SKM-1 (cell line): ENCODE measurements at regions not wholly inside any gene's neighbourhood (a gene's known extent, or its start where the extent isn't known, plus 50 kb on each side); places are given as distances from the start of the nearest gene placed in this dataset.
A peak's percentile ranks its signal among the peaks of the same experiment; 100 is the strongest.

Experiments
- DNase-seq: peaks from one replicate; lab custom pipeline; 2025; ENCODE audit not compliant: unreplicated experiment; lab: John Stamatoyannopoulos, UW

- DNase-seq, result no peak
Measured at GRCh38 chr6:110033101-110033500, 55.0 kb downstream of the GPR6 start.

GRCh38 chr6:110033749-110034666 is 55.9 kb downstream of the GPR6 start:
- DNase-seq, result no peak

DNA sequence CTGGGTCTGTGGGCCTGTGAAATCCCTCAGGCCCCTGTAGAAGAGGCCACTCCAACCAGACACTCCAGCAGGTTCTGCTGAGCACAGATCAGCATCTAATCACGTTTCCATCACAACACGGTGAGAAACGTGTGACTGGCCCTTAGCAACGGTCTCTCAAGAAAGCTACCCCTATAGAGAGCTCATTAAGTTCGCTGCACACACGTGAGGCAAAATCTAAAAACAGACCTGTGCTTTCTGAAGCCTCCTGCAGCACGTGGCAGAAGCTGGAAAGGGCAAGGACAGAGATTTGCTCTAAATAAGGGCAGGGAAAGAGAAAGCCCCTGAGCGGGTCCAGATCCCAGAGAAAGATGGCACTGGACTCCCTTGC is 56.5 kb downstream of the GPR6 start:
- DNase-seq, result no peak

DNA sequence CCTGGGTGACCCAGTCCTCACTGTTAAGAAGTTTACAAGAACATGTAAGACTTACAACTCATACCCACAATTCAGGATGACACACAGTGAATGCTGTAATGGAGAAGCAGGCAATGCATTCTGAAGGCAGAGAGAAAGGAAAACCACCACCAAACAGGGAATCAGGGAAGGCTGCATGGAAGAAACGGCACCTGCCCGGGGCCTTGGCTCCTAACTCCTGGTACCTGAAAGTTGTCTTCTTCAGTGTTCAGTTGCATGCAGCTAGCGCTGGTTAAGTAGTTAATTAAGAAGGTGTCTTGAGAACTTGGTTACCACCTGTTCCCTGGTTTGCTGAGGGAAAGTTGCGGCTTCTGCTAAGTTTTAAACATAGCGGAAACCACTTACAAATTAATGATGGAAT is 57.2 kb downstream of the GPR6 start:
- no peak for DNase-seq

- DNase-seq, result no peak
Measured at GRCh38 chr6:110036408-110037302, 58.5 kb downstream of the GPR6 start.

DNA sequence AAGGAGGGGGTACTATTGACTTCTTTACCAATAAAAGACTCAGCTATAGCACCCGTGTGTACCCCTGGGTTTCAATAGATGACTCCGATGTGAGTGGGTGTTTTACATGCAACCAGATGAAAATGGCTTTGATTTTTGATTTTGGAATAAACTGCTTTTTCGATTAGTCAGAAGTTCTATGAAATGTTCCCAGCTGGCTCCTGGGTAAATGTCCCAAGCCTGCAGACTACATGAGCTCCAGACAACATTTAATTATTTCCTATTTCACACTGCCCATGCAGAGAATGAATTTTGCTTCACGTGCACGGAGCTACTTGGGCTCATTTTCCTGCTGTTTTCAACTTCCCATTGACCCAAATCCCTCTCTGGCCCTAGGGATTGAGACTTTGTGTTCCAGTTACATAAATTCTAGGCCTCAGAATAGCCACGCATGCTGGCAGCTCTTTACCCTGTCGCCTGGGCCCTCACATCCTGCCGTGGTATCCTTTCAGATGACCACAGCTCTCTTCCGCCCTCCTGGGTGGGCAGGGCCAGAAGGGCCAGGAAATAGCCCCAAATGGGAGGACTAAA is 59.7 kb downstream of the GPR6 start:
- no peak for DNase-seq

DNA sequence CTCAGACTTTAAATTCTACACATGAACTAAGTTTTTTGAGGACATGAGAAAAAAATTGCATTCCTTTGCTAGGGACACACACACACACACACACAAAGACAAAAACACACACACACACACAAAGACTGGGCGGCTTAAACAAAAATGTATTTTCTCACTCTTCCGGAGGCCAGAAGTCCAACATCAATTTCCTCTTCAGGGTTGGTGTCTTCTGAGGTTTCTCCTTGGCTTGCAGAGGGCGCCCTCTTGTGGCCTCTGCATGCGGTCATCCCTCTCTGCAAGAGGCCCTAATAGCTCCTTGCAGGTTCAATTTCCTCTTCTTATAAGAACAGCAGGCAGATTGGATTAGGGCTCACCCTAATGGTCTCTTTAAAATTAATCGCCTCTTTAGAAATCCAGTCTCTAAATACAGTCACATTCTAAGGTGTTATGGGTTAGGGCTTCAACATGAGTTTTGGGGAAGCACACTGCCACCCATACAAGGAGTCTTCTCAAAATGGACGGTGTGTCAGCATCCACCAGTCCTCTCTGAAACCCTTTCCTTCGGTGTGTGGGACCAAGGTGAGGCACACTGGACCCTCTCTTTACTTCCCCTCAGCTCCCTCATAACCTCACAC is 61.4 kb downstream of the GPR6 start:
- peak; percentile 89 for DNase-seq

DNA sequence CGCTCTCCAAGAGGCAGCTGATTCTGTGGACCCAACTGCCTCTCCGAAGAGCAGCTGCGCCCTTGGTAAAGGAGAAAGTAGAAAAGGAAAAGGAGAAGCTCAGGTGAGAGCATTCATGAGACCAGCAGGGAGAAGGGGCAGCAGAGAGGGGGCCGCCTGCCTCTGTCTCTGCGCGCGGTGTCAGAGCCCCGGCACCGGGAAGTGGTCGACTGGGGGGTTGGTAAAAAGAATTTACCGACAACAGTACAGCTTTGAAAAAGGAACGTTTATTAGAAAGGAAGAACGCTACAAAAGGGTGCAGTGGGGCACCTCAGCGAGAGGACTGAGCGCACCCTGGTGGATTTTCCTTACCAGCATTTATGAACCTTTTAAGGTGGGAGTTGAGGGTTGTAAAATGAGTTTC is 61.9 kb downstream of the GPR6 start:
- DNase-seq, result no peak

- no peak for DNase-seq
Measured at GRCh38 chr6:110040716-110041115, 62.6 kb downstream of the GPR6 start.

DNA sequence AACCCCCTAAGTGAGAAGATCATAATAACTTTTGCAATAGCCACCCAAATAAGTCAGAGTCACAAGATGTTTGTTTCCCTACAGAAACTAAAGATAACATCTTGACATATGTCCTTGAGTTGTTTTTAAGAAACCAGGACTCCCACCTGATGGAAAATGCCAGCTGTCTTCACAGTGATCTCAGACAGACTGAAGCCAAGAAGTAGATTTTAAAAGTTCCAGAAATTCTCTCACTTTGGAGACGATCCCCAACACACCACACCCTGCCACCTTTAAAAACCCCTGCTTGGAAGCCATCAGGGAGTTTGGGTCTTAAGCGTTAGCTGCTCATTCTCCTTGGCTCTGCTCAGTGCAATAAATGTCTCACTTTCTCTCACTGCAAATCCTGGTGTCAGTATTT is 63.0 kb downstream of the GPR6 start:
- DNase-seq, result no peak

DNA sequence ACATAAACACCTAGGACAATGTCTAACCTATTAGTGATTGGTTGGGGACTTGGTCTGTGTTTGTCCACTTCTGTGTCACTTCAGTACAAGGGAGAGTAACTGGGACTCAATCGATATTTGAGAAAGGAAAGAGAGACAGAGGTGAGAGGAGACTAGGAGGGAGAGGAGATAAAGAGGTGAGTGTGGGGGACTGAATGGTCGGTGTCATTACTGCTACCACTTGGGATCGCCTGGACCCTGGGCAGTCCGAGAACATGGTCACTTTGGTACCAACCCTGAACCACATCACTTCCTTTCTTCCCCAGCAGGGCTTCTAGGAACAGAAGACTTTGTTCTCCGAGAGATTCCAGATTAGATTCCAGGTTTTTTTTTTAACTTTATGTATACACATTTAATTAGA is 63.7 kb downstream of the GPR6 start:
- no peak for DNase-seq

DNA sequence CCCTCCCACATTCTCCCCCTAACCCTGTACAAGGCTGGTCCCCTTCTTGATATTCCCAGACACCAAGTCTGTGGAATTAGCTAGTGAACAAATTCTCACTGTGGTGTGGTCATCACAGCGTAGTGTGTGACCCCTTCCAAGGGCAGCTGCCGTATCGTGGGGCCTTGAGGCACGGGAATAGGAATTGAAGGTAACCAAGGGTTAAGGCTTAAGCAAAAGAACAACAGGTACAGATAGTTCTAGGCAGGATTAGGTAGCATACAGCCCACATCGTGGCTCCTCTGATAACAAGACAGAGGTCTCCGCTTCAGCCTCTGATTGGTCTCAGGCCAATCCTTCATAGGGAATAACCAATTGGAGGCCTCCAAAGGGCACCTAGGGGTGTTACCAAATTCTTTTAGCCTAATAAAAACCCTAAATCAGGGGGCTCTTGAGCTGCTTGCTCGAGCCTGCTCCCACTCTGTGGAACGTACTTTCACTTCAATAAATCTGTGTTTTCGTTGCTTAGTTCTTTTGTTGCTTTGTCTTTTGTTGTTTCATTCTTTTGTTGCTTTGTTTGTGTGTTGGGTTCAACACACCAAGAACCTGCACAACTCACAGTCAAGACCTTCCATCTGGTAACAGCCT is 64.7 kb downstream of the GPR6 start:
- DNase-seq, result no peak

DNA sequence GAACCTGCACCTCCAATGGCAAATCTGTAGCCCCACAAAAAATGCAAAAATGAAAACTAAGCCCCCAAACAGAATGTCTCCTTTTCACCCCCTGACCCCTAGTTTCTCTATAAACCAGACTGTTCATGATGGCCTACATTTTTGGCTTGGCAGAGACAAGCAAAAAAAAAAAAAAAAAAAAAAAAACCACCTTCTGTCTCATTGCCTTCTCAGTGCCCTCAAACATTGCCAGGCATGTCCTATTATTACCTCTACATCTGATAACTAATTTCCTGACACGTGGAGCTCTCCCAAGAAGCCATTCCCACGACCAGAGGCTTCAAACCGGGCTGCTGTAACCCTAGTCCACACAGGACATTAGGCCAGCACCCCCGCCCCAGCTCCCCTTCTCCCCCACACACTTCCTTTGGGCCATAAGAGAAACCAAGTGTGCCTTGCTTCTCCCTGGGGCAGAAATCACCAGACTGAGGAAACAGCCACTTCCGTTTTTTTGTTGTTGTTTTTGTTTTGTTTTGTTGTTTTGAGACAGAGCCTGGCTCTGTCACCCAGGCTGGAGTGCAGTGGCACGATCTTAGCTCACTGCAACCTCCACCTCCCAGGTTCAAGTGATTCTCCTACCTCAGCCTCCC is 65.4 kb downstream of the GPR6 start:
- DNase-seq, result no peak

DNA sequence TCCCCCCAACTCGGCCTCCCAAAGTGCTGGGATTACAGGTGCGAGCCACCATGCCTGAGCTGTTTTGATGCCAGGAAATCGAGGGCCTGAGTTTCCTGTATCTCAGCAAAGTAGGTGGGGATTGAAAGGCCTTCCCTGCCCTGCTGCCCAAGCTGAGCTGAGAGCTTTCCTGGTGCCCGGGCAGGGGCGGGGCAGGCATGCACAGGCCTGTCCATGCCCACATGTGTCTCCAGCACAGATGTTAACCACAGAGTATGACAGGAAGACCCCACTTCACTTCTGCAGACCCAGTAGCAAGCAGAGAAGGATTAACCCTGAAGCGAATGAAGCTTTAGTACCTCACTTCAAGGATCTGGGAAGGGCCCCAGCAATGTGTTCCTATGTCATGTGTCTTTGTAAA is 66.0 kb downstream of the GPR6 start:
- no peak for DNase-seq

DNA sequence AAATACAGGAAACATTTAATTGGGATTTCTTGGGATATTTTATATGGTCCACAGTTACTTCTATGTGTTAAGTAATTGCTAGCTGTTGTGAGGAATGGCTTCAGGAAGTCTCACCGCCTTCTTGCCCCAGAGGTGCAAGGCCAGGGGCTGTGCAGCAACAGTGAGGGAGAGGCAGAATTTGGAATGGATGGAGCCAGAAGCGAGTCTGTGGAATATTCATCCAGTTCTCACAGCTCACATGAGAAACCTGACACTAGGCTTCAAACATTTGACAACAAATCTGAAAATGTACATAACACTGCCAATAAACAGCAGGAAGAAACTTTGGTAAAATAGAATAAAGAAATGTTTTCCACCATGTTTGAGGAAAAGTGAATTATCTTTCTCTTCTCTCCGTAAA is 66.5 kb downstream of the GPR6 start:
- DNase-seq, result no peak

- DNase-seq, result no peak
Measured at GRCh38 chr6:110048221-110048875, 70.2 kb downstream of the GPR6 start.

DNA sequence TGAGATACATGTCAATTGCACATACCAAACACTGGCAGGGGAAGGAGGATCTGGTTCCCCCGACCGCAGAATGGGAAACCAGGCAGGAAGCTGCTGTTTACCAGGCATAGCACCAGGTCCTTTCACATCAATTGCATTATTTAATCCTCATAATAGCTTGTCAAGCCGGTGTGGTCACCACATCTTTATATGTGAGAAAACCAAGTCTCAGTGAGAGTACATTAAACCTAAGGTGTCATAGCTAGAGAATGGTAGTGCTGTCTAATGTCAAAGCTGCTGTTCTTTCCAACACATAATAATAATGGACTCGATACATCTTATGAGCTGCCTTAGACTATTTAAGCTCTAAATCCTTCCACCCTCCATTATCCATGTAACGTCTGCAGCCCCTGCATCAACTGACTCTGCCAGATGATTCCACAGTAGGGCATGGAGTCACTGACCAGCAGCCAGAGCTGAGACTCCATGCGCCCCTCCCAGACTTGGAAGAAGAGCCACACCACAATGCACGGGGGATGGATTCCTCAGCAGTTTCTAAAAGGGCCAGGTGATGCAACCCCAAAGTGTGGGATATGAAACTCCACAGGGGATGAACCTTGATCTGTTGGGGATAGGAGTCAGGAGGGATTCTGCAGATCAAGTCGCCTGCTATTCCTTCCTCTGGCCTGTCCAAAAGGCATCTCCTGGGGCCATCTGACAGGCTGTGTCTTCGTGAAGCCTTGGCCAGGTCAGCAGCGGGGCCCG is 71.8 kb downstream of the GPR6 start:
- DNase-seq, result no peak
